ENCODE measurements at regions not wholly inside any gene's neighbourhood (a gene's known extent, or its start where the extent isn't known, plus 50 kb on each side); places are given as distances from the start of the nearest gene placed in this dataset.

- TF ChIP-seq, protein P1, sequence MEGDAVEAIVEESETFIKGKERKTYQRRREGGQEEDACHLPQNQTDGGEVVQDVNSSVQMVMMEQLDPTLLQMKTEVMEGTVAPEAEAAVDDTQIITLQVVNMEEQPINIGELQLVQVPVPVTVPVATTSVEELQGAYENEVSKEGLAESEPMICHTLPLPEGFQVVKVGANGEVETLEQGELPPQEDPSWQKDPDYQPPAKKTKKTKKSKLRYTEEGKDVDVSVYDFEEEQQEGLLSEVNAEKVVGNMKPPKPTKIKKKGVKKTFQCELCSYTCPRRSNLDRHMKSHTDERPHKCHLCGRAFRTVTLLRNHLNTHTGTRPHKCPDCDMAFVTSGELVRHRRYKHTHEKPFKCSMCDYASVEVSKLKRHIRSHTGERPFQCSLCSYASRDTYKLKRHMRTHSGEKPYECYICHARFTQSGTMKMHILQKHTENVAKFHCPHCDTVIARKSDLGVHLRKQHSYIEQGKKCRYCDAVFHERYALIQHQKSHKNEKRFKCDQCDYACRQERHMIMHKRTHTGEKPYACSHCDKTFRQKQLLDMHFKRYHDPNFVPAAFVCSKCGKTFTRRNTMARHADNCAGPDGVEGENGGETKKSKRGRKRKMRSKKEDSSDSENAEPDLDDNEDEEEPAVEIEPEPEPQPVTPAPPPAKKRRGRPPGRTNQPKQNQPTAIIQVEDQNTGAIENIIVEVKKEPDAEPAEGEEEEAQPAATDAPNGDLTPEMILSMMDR (conservative IDR thresholded peaks at IDR 0.05; ENCODE audit: low read depth, low read length), result no peak
- TF ChIP-seq EZH2phosphoT487 (IDR thresholded peaks at IDR 0.05; ENCODE audit: borderline replicate concordance, low read length) (no peak), EZH2 (IDR thresholded peaks at IDR 0.05; ENCODE audit: low read length, unreplicated experiment) (no peak)
Measured at GRCh38 chr4:57501720-57502119, 391.5 kb upstream of the IGFBP7 start.

Data from PC-3 (cell line).